Liver (tissue), 3 donors: ENCODE measurements at regions not wholly inside any gene's neighbourhood (a gene's known extent, or its start where the extent isn't known, plus 50 kb on each side); places are given as distances from the start of the nearest gene placed in this dataset.

Source experiments
- ATF3 ChIP-seq: IDR thresholded peaks from 2 replicates; pipeline ENCODE4 v1.6.1; 2016; ENCODE audit warnings: antibody characterized with exemption
- EGR1 ChIP-seq, 2 donors: IDR thresholded peaks; 2 replicates each; pipeline ENCODE4 v1.6.1; 2016 to 2018; ENCODE audit warnings: antibody characterized with exemption in 2 of 2, low read depth in 2 of 2
- JUND ChIP-seq, 2 donors: IDR thresholded peaks; 2 replicates each; pipeline ENCODE4 v1.6.1; 2016; ENCODE audit warnings: antibody characterized with exemption in 2 of 2
- MAX ChIP-seq: IDR thresholded peaks from 2 replicates; pipeline ENCODE4 v1.6.1; 2016; ENCODE audit warnings: antibody characterized with exemption
- RAD21 ChIP-seq, 2 donors: IDR thresholded peaks; 2 replicates each; pipeline ENCODE4 v1.6.1; 2016; ENCODE audit warnings: antibody characterized with exemption in 2 of 2, mild to moderate bottlenecking in 2 of 2
- SP1 ChIP-seq: IDR thresholded peaks from 2 replicates; pipeline ENCODE4 v1.6.1; 2018; ENCODE audit warnings: antibody characterized with exemption, mild to moderate bottlenecking
- TF ChIP-seq, protein P1 (sequence below): fragments of 150-350 bp; IDR thresholded peaks from 2 replicates; pipeline ENCODE4 v1.5.1; 2017; ENCODE audit warnings: improper control_type of control experiment, low read depth, low read length; ENCODE audit not compliant: missing input control
- TF ChIP-seq, protein P2 (sequence below): IDR thresholded peaks from 2 replicates; pipeline ENCODE4 v1.6.1; 2016; ENCODE audit warnings: antibody characterized with exemption, mild to moderate bottlenecking
- donor health status: healthy.
- donor health status: healthy.

DNA sequence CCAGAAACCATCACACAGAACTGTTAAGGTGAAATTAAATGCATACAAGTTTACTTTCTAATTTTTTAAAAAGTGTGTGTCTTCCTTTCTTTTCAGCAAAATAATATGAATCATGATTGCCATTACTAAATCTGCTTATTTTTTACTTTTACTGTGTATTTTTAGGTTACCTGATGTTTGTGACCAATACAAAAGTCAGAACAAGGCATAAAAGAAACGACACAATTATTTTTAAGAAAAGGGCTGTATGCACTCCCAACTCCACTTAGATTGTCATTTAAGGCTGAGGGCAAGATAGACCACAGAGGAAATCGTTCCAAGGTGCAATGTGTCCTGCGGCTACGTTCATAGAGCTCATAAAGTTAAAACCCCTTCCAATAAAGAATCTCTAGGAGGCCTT lies 797.0 kb downstream of the TDRD15 start:
- TF ChIP-seq MAX (no peak), JUND (IDR thresholded peaks at IDR 0.05) (no peak), EGR1 (IDR thresholded peaks at IDR 0.05; ENCODE audit: low read depth in 2 of 2) (no peak), ATF3 (no peak), RAD21 (IDR thresholded peaks at IDR 0.05) (no peak), SP1 (no peak)
- TF ChIP-seq, protein P1, sequence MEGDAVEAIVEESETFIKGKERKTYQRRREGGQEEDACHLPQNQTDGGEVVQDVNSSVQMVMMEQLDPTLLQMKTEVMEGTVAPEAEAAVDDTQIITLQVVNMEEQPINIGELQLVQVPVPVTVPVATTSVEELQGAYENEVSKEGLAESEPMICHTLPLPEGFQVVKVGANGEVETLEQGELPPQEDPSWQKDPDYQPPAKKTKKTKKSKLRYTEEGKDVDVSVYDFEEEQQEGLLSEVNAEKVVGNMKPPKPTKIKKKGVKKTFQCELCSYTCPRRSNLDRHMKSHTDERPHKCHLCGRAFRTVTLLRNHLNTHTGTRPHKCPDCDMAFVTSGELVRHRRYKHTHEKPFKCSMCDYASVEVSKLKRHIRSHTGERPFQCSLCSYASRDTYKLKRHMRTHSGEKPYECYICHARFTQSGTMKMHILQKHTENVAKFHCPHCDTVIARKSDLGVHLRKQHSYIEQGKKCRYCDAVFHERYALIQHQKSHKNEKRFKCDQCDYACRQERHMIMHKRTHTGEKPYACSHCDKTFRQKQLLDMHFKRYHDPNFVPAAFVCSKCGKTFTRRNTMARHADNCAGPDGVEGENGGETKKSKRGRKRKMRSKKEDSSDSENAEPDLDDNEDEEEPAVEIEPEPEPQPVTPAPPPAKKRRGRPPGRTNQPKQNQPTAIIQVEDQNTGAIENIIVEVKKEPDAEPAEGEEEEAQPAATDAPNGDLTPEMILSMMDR, result no peak
- TF ChIP-seq, protein P2, sequence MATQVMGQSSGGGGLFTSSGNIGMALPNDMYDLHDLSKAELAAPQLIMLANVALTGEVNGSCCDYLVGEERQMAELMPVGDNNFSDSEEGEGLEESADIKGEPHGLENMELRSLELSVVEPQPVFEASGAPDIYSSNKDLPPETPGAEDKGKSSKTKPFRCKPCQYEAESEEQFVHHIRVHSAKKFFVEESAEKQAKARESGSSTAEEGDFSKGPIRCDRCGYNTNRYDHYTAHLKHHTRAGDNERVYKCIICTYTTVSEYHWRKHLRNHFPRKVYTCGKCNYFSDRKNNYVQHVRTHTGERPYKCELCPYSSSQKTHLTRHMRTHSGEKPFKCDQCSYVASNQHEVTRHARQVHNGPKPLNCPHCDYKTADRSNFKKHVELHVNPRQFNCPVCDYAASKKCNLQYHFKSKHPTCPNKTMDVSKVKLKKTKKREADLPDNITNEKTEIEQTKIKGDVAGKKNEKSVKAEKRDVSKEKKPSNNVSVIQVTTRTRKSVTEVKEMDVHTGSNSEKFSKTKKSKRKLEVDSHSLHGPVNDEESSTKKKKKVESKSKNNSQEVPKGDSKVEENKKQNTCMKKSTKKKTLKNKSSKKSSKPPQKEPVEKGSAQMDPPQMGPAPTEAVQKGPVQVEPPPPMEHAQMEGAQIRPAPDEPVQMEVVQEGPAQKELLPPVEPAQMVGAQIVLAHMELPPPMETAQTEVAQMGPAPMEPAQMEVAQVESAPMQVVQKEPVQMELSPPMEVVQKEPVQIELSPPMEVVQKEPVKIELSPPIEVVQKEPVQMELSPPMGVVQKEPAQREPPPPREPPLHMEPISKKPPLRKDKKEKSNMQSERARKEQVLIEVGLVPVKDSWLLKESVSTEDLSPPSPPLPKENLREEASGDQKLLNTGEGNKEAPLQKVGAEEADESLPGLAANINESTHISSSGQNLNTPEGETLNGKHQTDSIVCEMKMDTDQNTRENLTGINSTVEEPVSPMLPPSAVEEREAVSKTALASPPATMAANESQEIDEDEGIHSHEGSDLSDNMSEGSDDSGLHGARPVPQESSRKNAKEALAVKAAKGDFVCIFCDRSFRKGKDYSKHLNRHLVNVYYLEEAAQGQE, result no peak
